Activated CD4-positive, alpha-beta T cell treated with anti-CD3 and anti-CD28 coated beads for 4 hours (primary cell): ENCODE measurements at regions not wholly inside any gene's neighbourhood (a gene's known extent, or its start where the extent isn't known, plus 50 kb on each side); places are given as distances from the start of the nearest gene placed in this dataset.

Source experiments
- DNase-seq, 2 donors: peaks; one replicate each; pipeline ENCODE4 v3.0.0-alpha.2; 2020

DNA sequence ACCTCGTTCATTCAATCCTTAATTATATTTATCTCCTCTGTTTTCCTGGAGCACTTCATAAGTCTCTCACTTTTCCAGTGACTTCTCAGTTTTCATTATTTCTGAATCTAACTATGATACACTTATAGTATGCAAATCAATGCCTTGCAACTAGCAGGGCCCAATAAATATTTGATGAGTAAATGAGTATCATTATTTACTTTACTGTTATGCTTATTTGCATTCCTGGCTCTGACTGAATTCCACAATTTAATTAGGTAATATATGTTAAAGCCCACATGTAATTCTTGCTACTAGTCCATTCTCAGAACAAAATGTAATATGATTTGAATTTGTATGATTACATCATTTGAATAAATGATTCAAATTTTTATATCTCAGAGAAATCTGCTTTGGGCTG is 1595.1 kb upstream of the MIR17HG start:
- DNase-seq, result no peak

GRCh38 chr13:89755729-89756492 is 1591.6 kb upstream of the MIR17HG start:
- no peak for DNase-seq

DNA sequence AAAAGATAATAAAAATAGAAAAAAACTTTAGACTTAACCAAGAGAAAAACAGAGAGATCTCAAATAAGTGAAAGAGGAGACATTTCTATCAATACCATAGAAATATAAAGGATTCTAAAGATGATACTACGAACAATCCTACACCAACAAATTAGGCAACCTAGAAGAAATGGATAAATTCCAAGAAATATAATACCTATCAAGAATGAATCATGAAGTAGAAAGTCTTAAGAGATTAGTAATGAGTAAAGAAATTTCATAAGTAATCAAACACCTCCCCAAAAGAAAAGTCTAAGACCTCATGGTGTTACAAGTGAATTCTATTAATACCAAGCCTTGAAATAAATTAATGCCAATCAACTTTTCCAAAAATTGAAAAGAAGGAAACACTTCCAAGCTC is 1584.5 kb upstream of the MIR17HG start:
- no peak for DNase-seq

DNA sequence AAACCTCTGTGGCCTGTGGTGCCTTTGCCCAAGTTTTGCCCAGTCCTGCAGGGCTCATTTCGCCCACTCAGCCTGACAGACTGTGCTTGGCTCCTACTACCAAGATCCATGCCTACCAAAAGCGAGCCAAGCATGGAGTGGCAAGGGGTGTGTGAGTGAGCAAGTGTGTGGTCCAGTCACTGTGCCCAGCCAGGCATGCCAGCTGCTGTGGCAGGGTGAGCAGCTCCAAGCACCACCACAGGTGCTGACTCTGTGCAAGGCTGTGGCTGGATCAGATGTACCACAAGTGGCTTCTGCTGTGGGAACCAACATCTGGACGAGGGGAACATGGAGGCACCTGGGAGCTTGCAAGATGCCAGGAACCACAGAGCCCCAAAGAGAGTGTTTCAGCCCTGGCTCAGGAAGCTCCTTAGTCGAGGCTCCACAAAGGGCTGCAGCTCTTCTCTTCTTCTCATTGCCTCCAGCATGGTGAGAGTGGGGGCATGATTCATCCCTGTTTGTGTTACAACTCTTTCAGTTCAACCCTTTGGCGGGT is 1564.2 kb upstream of the MIR17HG start:
- no peak for DNase-seq

DNA sequence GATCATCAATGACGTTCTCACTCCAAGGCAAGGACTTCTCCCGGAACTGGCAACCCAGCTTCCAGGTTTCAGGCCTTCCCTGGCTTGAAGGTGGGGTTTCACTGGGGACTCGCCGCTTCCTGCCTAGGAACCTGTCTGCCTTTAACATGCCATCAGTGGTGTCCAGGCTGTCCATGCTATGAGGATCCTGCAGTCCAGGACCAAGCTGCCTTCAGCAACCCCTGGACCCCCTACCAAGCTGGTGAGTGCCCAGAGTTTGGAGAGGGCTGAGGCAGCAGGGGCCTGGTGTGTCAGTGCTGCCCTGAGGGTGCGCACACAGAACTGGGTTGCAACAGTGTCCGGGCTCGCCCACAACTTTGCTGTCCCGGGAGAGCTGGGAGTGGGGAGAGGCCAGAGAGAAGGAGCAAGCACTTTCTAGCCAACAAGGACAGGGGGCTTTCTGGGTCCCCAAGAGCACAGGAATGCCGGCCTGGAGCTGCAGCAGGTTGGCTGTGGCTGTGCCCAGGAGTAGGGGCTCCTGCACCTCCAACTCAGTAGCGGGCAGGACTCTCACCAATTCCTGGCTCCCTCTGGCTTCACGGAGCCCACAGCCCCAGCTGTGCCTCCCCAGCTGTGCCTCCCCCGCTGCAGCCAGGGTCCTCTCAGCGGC is 1563.2 kb upstream of the MIR17HG start:
- DNase-seq, result no peak

DNA sequence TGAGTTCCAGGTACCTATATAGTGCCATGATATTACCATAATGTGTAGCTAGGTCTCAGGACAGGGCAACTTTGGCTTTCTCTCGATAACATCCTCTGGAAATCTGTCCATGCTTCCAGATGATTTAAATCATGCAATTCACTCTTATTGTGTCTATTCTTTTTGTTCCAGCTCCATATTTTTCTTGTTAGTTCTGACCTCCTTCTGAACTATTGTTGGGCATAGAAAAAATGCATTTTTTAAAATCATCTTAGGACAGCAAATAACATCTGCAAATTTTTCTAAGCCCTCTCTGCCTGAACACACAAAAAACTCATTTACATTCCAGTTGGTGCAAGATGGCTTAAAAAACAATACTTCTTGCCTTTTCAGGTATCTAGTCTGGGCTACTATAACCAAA is 1561.0 kb upstream of the MIR17HG start:
- DNase-seq, result no peak

DNA sequence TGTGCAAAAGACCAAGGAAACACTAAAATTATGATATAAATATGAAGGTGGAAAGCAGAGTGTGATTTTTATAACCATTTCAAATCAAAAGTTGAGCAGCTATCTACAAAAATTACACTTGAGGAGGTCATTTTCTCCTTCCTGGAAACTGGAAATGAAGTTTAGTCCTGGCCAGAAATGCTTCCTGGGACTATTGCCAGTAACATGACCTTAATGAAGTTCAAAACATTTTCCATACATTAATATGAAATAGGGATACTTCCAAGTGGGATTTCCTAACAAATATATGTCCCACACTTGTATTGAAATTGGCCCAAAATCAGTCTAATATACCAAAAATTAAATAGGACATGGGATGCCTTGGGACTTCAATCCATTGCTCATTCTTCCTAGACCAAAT is 1556.8 kb upstream of the MIR17HG start:
- DNase-seq, result no peak

DNA sequence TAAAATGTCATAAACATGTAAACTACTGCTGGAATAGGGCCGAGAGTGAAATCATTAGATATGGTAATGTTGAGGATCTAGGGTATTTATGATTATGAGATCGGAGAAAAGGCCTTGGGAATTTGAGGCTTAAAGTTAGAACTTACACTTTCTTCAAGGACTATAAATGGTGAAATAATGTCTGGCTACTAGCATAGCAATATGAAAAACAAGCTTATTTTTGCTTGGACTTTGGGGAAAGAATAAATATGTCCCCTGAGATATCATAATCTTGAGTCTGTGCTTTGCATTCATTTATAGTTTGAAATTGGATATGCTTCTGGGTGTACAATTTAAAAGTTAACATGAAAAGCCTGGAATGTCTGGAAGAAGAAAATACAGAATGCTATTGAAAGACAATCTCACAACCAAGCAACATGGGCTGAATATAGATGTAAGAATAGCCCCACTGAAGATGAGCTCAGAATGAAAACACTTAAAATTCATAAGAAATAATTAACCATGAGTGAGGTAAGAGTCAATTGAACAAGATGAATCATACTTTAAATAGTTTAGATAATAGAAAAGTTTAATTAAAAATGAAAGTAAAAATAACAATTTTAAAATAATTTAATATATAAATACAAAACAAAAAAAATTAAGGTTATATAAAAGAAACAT is 1555.4 kb upstream of the MIR17HG start:
- no peak for DNase-seq

DNA sequence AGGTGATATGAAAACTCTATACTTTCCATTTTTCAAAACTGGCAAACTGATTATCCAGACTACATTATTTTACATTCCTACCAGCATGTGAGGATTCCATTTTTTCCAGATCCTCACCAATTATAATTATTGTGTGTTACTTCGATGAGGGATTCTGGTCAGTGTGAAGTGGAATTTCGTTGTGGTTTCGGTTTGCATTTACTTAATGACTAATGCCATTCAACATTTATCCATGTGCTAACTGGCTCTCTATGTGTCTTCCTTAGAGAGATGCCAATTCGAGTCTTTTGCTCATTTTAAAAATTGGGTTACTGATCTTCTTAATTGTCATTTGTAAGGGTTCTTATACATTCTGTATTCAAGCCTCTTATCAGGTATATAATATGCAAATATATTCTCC is 1551.3 kb upstream of the MIR17HG start:
- no peak for DNase-seq

DNA sequence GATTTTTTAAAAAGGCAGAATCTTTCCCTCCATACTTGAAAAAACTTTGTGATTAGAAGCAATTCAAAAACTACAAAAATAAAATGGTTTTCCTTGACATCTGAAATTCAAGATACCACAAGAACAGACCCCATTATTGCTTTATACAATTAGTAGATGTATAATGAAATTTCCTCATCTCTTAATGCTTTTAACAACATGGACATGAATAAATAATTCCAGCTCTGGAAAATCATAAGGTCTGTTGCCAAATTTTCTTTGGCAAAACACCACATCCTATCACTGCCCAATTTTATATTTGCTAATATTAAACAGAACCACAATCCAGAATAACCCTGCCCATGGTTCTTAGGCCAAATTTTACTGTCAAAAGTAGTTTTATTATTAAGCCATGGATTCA is 1543.6 kb upstream of the MIR17HG start:
- DNase-seq, result no peak

GRCh38 chr13:89806594-89806993 is 1540.9 kb upstream of the MIR17HG start:
- no peak for DNase-seq

GRCh38 chr13:89812856-89813255 is 1534.6 kb upstream of the MIR17HG start:
- no peak for DNase-seq

DNA sequence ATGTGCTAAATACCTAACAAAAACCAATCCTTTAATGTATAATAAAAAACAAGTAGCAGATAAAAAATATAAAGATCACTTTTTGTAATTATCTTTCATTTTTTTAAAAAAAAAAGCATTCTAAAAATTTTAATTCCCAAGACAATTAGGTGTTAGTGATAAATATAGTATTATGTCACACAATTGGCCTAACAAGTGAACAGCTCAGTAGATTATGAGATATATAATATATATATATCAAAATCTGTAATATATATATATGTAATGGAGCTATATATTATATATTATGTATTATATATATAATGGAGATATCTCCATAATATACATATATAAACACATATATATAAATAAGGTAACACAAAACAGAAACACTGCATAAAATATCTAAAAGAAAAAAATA is 1531.1 kb upstream of the MIR17HG start:
- DNase-seq, result no peak

GRCh38 chr13:89822467-89822866 is 1525.0 kb upstream of the MIR17HG start:
- no peak for DNase-seq

DNA sequence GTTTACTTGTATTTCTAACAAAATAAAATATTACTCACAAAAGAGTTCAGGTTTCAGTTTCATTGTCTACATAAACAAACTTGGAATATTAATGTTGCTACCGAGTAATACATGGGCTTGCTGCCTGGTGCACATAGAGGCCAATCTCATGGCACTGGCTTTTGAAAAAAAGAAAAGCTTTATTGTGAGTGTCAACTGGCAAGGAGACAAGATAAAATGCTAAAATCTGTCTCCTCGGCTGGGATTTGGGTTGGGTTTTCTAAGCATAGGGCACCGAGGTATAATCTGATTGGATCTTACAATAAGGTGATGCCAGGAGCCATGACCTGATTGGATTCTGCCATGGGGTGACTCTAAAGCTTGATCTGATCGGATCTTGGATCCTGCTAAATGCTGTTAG is 1519.9 kb upstream of the MIR17HG start:
- DNase-seq, result no peak

DNA sequence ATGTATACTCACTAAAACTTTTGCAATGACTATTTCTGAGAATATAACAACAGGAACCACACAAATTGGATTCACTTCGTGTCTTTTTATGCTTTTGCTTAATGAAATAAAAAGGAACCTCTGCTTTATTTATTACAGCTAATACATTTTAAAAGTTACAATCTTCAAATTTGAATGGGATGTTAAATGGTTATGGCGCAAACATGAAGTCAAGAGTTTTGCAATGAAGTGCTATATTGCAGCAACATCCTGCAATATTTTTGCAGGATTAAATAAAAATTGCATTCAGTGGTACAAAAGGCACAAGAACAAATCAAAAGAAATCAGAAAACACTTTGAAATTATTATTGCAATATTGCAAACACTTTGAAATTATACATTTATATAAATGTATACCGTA is 1519.0 kb upstream of the MIR17HG start:
- DNase-seq, result no peak

DNA sequence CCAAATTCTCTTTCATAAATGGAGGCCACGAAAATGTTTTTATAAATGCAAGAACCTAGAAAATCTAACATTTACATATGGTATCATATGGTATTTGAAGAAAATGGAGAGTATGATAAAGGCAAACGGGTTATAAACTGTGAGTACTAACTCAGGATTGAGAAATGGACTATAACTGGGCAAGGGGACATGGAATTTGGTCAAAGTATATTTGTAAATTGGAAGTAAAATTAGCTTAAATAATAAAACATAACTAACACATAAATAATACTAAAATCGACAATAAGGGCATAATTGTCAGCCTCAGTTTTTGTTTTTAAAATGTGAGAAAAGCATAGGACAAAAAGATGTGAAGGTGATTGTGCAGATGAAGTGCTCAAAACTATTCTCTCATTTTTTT is 1516.3 kb upstream of the MIR17HG start:
- no peak for DNase-seq

- no peak for DNase-seq
Observed at GRCh38 chr13:89832827-89833226, 1514.7 kb upstream of the MIR17HG start.

GRCh38 chr13:89843621-89844020 is 1503.9 kb upstream of the MIR17HG start:
- DNase-seq, result no peak

DNA sequence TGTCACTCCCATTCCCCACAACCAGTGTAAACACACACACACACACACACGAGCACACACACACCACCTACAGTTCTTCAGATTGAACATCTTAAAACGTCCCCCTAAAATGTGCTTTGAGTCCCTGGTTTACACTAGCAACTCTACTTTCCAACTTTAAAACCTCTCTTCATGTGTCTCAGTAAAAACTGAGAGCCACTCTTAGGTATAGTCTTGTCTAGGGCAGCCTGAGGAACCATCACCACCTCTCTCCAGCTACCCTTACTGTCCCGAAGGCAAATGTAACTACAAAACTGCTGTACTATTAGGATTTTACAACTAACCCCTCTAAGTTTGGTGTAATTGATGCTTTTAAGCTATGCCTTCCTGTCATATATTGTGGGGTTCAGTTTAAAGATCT is 1501.6 kb upstream of the MIR17HG start:
- no peak for DNase-seq

DNA sequence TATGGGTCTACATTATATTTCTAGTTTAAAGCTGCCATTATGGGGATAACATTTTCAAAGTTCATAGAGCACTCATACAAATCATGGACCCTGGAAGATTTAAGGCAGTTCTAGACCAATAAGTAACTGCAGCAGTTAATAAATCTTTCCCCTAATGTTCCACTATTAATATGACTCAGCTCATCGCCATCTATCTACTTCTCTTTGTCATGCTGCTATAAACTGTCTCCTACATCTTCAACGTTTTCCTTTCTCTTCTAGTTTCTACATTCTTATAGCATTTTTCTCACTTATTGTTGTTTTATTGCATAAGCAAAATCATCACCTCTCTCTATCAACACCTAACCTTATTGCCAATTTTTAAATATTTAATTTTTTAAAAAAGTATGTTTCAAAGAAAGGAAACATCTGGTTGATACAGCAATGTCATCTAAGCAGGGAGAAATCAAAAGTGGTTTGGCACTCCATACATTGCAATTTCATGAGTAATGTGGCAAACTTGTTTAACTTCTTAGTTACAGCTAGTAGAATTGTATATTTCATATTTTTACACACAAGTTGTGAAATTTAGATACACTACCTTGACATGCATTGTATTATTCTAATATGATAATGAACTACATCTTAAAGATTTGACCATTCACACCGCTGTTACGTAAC is 1500.4 kb upstream of the MIR17HG start:
- no peak for DNase-seq

- no peak for DNase-seq
Observed at GRCh38 chr13:89852570-89852969, 1494.9 kb upstream of the MIR17HG start.

DNA sequence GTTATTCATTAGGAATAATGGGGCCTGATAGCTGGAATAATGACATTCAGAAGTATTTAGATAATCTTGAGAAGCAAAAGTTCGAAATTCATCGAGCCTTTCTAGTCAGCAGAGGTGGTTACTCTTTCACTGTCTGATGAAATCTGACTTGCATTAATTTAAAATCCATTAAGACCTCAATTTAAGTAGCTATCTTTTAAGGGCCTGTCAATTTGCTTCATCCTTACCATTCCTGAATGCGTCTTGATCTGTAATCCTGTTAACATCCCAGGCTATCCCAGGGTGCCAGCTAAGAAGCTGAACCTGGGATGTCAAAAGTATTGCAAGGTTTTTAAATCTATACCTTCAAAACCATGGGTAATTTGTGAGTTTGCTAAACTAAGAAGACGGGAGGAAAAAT is 1491.0 kb upstream of the MIR17HG start:
- no peak for DNase-seq

GRCh38 chr13:89857502-89857901 is 1490.0 kb upstream of the MIR17HG start:
- DNase-seq, result no peak
